GM18519 (cell line): ENCODE measurements at regions not wholly inside any gene's neighbourhood (a gene's known extent, or its start where the extent isn't known, plus 50 kb on each side); places are given as distances from the start of the nearest gene placed in this dataset.
"Not testable (repeated sequence)": the region's sequence is repeated elsewhere in the genome, so short reads cannot be mapped to it uniquely, and the experiment has no call there.

ENCODE experiments used
- ATAC-seq: cut with Tn5 transposase; IDR thresholded peaks from one replicate; pipeline ENCODE4 v1.9.1; 2021; ENCODE audit warnings: mild to moderate bottlenecking, moderate library complexity; ENCODE audit not compliant: unreplicated experiment, low FRiP score

DNA sequence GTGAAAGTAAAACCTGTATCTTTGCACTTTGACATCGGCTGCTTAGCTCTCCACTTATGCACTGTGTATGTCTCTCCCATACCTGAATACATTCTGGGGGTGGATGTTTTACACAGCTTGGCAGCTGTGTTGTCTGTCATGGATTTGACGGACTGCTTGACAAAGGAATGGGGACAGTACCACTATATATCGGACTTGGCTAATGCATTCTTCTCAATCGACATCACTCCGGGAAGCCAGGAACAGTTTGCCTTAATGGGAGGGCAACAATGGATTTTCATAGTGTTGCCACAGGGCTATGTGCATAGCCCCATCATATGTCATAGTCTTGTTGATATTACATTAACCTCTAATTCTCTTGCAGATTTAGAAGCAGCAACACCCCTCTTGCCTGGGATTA, 1008.3 kb downstream of the DNAH5 start:
- no peak for ATAC-seq

DNA sequence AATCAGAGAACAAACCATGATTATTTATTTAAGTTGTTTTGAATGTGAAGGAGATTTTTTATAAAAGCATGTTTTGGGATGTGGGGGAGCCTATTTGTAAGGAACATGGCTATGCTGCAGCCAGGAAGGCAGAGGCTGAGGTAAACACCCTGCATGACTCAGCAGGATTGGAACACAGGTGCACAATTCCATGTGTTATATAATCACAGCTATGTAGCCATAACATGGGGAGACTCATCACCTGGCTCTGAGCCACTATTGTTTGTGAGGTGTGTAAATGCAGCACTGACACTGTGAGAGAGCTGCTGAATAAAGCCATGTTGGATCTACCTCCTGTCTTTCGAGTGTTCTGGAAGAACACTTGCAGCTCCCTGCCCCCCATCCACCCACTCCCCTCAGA, 1009.8 kb downstream of the DNAH5 start:
- no peak for ATAC-seq

DNA sequence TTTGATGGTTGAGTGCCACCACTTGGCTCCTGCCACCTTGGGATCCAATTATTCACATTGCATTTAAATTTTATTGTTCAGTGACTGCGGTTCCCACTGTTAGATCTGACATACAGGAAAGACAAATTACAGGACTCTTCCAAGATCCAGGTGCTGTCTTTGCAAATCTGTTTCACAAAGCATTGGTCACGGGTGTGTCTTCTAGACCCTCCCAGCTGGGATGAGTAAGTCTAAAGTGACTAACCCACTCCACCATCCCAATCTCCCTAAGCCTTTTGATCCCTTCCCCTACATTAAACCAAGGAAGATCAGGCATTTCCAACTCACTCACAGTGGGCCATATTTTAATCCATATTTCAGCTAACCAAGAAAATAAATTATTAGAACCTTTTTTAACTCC, 1016.3 kb upstream of the CTNND2 start:
- ATAC-seq = no peak

DNA sequence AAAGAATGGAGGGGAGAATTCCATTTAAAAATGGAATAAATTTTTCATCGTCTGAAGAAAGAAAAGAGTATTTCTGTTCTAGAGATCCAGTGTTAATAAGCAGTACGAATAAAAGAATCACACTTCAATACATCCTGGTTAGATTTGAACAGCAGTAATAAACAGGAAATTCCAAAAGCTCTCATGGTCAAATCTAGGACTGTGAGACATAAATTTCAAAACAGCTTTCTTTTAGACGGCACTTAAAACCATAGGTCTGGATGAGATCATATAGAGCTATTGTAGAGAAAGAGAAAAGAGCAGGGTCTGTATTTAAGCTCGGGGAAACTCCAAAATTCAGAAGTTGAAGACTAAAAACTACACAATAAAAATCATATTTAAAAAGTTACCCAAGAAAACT, 1006.9 kb upstream of the CTNND2 start:
- no peak for ATAC-seq

DNA sequence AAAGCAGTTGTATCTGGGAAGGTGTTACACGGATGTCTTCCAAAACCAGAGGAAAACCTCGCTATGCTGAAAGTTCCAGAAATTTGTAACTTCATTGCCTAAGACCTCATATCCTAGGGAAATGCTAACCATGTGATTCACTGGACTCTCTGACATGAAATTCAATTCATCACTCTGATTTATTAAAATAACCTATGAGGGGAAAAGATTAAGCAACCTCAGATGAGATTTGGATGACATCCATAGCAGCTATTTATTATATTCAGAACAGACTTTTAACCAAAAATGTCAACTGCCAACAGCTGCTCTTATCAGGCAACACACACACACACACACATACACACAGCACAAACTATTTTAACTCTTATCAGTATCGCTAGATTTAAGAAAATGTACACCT, 1006.4 kb upstream of the CTNND2 start:
- ATAC-seq = no peak

DNA sequence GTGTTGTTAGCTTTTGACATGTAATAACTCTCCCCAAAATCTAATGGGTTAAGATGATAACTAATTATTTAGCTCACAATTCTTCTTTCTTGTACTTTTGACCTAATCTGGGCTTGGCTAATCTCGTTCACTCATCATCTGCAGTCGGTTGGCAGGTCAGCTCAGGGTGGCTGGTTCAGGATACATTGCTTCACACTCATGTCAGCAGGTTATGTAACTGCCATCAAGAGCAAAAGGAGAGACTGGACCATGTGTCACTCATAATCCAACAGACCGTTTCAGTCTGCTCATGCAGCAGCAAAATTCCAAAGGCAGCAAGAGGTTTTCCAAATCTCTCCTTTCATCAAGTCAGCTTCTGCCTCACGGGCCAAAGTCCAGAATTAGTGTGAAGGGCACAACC, 998.4 kb upstream of the CTNND2 start:
- ATAC-seq = no peak

DNA sequence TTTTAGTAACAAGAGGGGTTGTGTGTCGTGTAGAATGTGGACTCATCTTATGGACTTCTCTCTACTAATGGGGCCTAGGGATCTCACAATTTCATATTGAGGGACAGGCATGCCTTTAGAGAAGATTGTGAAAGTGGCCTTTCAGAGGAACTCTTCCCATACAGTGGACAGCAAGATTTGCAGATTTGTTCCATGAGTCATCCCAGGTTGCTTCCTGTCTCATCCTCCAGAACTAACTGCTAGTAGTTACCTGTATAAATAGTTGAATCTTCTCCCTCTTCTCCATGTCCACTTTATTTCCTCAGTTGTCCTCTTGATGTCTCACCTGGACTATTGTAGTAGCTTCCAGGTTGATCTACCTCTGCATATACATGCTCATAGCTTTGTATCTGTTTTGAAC, 997.5 kb upstream of the CTNND2 start:
- no peak for ATAC-seq

DNA sequence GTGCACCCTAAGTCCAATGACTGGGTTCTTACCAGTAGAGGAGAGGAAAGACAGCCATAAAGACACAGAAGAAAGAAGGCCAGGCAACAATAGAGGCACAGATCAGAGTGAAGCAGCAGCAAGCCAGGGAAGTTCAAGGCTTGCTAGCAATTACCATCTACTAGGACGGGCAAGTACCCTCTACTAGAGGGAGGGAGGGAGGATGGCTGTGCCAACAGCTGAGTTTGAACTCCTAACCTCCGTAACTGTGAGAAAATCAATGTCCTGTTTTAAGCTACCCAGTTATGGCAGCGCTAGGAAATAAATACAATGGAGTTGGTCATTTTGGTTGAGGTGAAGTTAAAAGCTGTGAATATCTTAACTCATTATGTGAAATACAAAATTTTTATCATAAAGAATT, 991.8 kb upstream of the CTNND2 start:
- no peak for ATAC-seq

DNA sequence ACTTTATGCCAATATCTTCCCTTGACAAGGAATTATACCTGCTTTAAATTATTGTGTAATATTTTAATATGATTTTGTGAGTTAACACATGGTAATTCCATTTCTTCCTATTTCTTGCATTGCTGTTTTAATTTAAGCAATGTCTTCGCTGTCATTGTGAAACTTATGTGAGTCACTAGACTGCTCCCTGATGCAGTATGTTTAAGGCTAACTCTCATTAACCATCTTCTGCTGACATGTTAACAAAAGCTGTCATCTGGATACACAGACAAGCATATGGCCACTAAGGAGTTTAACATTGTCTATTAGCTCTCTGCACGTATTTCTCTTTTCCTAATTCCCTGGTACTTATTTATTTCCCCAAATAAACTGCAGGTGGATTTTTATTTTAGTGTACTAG, 980.8 kb upstream of the CTNND2 start:
- ATAC-seq = no peak

DNA sequence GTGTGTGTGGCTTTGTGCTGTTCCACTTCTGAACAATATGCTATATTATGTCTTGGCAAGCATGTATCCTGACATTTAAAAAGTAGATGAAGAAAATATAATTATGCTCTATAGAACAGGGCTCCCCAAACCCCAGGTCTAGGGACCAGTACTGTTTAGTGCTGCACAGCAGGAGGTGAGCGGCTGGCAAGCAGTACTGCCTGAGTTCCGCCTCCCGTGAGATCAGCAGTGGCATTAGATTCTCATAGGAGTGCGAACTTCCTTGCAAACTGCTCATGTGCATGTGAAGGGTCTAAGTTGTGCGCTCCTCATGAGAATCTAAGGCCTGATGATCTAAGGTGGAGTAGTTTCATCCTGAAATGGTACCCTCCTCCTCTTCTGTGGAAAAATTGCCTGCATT, 979.1 kb upstream of the CTNND2 start:
- no peak for ATAC-seq

DNA sequence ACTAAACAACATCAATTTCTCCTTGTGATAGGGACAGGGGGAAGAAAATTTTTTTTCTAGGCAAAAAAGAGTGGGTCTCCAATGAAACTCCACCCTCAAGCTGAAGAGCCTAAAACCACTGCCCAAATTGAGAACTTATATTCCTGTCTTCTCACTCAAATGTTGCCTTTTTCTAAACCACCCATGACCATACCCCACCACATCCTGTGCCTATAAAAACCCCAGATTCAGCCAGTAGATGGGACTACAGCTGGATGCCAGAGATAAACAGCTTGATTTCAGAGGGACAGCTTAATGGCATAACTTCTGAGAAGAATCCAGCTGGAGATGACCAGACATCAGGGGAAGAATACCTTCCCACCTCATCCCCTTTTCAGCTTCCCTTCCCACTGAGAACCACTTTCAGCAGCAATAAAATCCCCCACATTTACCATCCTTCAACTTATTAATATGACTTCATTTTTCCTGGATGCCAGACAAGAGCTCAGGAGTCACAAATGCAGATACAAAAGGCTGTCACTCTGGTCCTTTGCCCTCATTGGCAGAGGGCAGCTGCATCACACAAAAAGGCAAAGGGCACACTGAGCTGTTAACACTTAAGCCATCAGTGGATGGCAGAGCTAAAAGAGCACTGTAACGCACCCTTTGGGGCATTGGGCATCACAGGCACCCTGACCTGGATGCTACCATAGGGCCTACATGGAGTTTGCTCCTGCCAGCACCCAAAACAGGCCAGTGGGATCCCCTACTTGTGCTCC, 972.5 kb upstream of the CTNND2 start:
- ATAC-seq = no peak

DNA sequence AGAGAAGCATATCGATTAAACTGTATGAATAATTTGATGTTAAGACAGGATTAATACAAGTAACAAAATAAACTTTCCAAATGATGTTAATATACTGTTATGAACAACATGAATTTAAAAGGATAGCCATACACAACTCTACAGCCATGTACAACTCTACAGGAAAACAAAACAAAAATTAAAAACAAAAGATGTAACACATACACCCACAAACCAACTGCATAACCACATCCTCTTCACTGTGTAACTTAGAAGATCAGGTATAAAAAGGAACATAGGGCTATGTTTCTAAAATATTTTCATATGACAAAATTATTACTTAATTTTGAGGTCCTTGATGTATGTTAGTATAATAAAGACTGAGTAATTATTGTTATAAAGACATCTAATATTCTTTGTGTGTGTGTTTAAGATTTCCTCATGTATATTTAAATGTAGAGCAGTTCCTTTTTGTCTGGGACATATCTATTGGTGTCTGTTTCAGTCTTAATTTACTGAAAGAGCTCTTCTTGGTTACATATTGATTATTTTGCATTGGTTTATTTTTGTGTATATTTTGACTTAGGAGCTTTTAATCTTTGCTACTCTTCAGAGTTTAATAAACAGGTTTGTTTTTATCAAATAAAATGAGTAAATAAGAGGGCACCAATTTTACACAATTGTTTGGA, 966.8 kb upstream of the CTNND2 start:
- no peak for ATAC-seq

DNA sequence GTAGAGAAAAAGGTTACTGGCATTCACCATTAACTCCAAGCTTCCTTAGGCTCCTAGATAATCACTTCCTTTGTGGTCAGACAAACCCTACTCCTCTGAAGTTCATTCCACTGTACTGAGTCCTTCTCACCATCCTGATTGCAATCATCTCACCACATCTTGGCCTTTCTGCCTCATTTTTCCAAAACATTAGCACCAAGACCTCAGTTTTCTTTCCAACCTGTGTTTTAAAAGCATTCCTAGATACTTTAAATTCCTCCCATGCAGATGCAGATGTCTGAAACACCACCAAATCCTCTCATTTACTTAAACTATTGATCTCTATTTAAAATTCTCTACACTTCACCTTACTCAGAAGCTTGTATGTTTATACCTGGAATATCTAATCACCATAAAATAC, 961.3 kb upstream of the CTNND2 start:
- ATAC-seq = no peak

DNA sequence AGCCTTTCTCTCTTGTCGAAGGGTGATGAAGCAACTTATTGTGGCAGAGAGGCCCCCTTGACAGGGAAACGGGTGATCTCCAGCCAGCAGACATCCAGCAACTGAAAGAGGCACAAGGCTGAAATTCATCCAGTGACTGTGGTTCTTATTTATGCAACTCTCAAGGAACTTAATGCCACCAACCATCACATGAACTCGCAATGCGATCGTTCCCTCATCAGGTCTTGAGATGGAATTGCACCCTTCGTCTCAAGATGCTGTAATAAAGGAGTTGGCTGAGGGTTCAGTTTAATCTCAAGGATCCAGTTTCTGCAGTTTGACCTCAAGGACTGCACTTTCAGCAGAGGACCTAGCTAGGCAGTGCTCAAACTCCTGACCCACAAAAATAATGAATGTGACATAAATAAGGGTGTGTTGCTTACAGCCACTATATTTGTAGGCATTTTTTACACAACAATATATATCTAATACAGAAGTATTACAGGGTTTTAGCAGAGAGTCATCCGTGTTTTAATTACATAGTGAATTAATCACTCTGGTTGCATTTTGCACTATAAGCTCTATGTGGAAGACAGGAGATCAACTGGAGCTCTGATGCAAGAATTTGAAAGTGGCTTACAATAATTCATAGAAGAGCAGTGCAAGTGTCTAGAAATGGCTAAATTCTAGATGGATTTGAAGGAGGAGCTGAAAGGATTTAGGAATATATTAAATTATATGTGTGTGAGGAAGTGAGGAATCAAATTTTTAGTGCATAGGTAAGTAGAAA, 957.8 kb upstream of the CTNND2 start:
- no peak for ATAC-seq

DNA sequence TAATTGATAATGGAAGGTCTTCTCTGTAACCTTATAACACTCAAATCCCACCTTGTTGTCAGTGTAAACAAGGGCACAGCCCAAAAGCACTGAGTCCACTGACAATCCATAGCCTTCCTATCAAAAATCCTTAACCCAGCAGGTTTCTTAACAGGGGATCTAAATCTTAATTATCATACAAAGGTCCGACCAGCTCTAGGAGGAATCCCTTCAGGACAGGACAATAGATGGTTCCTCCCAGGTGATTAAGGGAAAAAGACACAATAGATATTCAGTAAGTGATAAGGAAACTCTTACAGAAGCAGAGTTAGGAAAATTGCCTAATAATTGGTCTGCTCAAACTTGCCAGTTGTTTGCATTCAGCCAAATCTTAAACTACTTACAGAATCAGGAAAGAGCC, 951.9 kb upstream of the CTNND2 start:
- ATAC-seq = not testable (repeated sequence)

DNA sequence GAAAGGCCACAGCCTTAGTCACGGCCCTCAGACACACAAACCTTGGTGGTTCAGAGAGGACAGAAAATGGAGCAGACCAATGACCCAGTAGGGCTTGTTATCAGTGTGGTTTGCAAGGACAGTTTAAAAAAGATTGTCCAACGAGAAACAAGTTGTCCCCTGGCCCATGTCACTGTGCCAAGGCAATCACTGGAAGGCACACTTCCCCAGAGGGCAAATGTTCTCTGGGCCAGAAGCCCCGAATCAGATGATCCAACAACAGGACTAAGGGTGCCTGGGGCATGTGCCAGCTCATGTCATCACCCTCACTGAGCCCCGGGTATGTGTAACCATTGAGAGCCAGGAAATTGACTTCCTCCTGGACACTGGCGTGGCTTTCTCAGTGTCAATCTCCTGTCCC, 950.1 kb upstream of the CTNND2 start:
- ATAC-seq = no peak

DNA sequence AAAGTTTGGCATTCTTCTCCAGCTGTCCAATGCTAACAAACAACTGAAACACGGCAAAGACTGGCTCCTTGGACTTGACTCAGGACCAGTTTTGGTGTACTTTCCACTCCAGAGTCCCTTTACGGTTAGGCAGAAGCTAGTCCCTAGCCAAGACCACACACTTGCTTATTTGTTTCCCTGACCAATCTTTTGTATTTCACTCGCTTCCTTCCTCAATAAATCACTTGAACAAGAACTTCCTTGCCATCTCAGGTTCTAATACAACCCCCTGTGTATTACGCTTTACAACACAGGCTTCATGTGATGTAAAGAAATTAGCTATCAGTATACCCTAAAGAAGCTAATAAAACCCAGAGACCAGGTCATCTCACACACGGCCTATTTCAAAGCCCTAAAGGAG, 947.5 kb upstream of the CTNND2 start:
- ATAC-seq = no peak

DNA sequence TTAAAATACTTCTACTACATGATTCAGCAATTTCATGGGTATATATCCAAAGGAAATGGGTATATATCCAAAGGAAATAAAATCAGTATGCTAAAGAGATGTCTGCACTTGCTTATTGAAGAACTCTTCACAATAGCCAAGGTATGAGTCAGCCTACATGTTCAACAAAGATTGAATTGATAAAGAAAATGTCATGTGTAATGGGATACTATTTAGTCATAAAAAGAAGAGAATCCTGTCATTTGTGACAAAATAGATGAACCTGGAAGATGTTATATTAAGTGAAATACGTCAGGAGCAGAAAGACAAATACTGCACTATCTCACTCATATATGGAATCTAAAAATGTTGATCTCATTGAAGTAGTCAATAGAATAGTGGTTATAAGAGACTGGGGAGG, 944.5 kb upstream of the CTNND2 start:
- ATAC-seq = no peak

DNA sequence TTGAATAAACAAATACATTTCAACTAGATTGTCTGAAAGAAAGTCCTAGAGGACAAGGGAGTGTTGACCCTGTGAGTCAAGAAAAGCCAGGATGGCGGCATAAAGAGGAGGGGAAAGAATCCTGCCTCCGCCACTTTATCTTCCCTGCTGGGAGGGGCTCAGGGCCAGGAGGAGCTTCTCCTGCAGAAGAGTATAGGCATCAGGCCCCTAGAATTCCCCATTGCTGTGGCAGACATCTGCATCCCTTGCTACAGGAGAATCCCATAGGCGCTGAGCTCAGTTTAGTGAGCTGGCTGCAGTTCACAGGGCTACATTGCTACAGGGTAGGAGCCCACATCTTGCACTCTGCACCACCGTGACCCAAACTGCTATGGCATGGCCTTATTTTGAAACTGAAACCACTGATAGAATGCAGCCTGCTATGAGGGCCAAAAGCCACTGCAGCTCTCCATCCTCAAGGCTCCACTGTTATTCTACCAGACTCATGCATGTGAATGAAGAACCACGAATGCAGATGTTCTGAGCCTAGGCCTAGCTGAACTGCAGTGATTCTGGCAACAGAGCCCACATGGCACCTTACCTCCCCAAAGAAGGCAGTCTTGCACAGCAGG, 941.4 kb upstream of the CTNND2 start:
- no peak for ATAC-seq

DNA sequence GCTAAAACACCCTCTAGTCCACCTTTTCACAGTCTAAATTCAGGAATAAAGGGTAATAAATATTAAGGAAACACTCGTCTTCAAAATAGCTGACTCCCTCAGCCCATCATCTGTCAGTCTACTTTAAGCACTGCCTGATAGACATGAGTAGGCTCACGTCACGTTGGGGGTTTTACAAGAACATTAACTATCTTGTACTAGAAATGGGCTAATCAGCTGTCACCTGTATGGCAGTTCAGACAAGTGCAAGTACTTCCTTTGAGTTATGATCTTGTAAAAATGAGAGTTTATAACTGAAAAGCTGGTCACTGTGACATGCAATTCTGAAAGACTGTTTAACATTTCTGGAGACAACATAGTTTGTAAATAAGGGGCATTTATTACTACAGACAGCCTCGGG, 936.7 kb upstream of the CTNND2 start:
- no peak for ATAC-seq

DNA sequence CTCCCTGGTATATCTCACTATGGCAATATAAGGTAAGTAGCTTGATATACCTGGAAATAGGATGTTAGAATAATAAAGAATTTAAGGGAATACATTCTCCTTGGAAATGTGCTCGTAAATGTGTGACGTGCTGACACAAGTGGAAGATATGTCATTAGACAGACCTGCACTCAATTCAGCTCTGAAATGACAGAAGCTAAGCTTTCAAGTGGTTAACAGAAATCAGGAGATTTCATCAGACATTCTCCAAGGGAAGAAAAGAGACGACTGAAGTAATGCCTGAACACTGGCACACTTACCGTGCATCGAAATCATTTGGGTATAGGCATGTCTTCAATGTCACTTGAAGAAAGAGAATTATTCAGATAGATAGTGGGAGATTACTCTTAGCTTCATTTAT, 933.3 kb upstream of the CTNND2 start:
- ATAC-seq = no peak
